Neural cell (in vitro differentiated cells): ENCODE measurements at regions not wholly inside any gene's neighbourhood (a gene's known extent, or its start where the extent isn't known, plus 50 kb on each side); places are given as distances from the start of the nearest gene placed in this dataset.

ENCODE experiments used
- H2AFZ ChIP-seq: fragments of 200-600, 300-800 bp; sonication (generic), shearing (Covaris generic); 2 replicates; pipeline ENCODE4 v1.6.0; 2014; ENCODE audit warnings: low read depth, mild to moderate bottlenecking, antibody characterized with exemption, low read length, moderate library complexity
- H3F3A ChIP-seq: fragments of 200-600 bp; shearing (Covaris generic); 2 replicates; pipeline ENCODE4 v1.6.1; 2016; ENCODE audit warnings: mild to moderate bottlenecking, moderate library complexity, mixed read lengths, antibody characterized with exemption, low read length; ENCODE audit not compliant: insufficient read depth, poor library complexity, severe bottlenecking
- H3K27ac ChIP-seq: fragments of 200-600, 300-800 bp; sonication (generic), shearing (Covaris generic); 2 replicates; pipeline ENCODE4 v1.5.1; 2014; ENCODE audit warnings: mild to moderate bottlenecking, low read length, moderate library complexity
- H3K27me3 ChIP-seq: fragments of 300-800, 200-600 bp; sonication (generic), shearing (Covaris generic); 2 replicates; pipeline ENCODE4 v1.6.0; 2014; ENCODE audit warnings: mild to moderate bottlenecking, low read depth, low read length, moderate library complexity; ENCODE audit not compliant: insufficient read depth
- H3K36me3 ChIP-seq: fragments of 300-800, 200-600 bp; sonication (generic), shearing (Covaris generic); 2 replicates; pipeline ENCODE4 v1.5.1; 2014; ENCODE audit warnings: mild to moderate bottlenecking, antibody characterized with exemption, low read length, moderate library complexity; ENCODE audit not compliant: insufficient read depth
- H3K4me2 ChIP-seq: fragments of 300-800, 200-600 bp; sonication (generic), shearing (Covaris generic); 2 replicates; pipeline ENCODE4 v1.6.0; 2014; ENCODE audit warnings: mild to moderate bottlenecking, low read length
- H3K4me3 ChIP-seq: fragments of 300-800, 200-600 bp; sonication (generic), shearing (Covaris generic); 2 replicates; pipeline ENCODE4 v1.5.1; 2014; ENCODE audit warnings: mild to moderate bottlenecking, low read length, moderate library complexity
- H3K79me2 ChIP-seq: fragments of 200-600 bp; shearing (Covaris generic); replicated peaks from 2 replicates; pipeline ENCODE4 v1.6.0; 2014; ENCODE audit warnings: mild to moderate bottlenecking, low read length, moderate library complexity; ENCODE audit not compliant: insufficient read depth
- H3K9ac ChIP-seq: fragments of 300-800, 200-600 bp; sonication (generic), shearing (Covaris generic); 2 replicates; pipeline ENCODE4 v1.6.1; 2016; ENCODE audit warnings: mild to moderate bottlenecking, low read length, mixed read lengths
- H3K9me2 ChIP-seq: fragments of 200-600 bp; shearing (Covaris generic); 2 replicates; pipeline ENCODE4 v1.6.1; 2016; ENCODE audit warnings: mild to moderate bottlenecking, low read length, mixed read lengths; ENCODE audit not compliant: insufficient read depth
- H3K9me3 ChIP-seq: fragments of 200-600, 300-800 bp; sonication (generic), shearing (Covaris generic); 2 replicates; pipeline ENCODE4 v1.6.1; 2016; ENCODE audit warnings: mild to moderate bottlenecking, mixed run types, low read length, moderate library complexity, mixed read lengths
- H4K20me1 ChIP-seq: fragments of 200-600 bp; shearing (Covaris generic); 2 replicates; pipeline ENCODE4 v1.6.1; 2016; ENCODE audit warnings: mild to moderate bottlenecking, mixed run types; ENCODE audit not compliant: insufficient read depth
- CTCF ChIP-seq: fragments of 450-650 bp; IDR thresholded peaks from 2 replicates; pipeline ENCODE4 v1.5.1; 2014; ENCODE audit warnings: antibody characterized with exemption, mild to moderate bottlenecking, moderate library complexity; ENCODE audit not compliant: poor library complexity, severe bottlenecking
- EP300 ChIP-seq: fragments of 450-650 bp; conservative IDR thresholded peaks from 2 replicates; pipeline ENCODE4 v1.6.1; 2014; ENCODE audit warnings: antibody characterized with exemption, mild to moderate bottlenecking, moderate library complexity; ENCODE audit not compliant: poor library complexity, severe bottlenecking
- EZH2 ChIP-seq: fragments of 200-600, 300-800 bp; shearing (Covaris generic), sonication (generic); IDR thresholded peaks from 2 replicates; pipeline ENCODE4 v1.6.1; 2014; ENCODE audit warnings: antibody characterized with exemption, low read length, borderline replicate concordance, mild to moderate bottlenecking; ENCODE audit not compliant: insufficient read depth, poor library complexity, severe bottlenecking
- MXI1 ChIP-seq: fragments of 450-650 bp; conservative IDR thresholded peaks from 2 replicates; pipeline ENCODE4 v1.6.1; 2014; ENCODE audit warnings: antibody characterized with exemption, mild to moderate bottlenecking; ENCODE audit not compliant: poor library complexity, severe bottlenecking
- POLR2AphosphoS5 ChIP-seq: IDR thresholded peaks from 2 replicates; pipeline ENCODE4 v1.6.1; 2012
- RAD21 ChIP-seq: fragments of 450-650 bp; conservative IDR thresholded peaks from 2 replicates; pipeline ENCODE4 v1.6.1; 2014; ENCODE audit warnings: antibody characterized with exemption, mild to moderate bottlenecking, moderate library complexity
- REST ChIP-seq: IDR thresholded peaks from 2 replicates; pipeline ENCODE4 v1.6.1; 2012; ENCODE audit warnings: borderline replicate concordance
- SMC3 ChIP-seq: fragments of 450-650 bp; conservative IDR thresholded peaks from 2 replicates; pipeline ENCODE4 v1.6.1; 2014; ENCODE audit warnings: antibody characterized with exemption, mild to moderate bottlenecking, moderate library complexity; ENCODE audit not compliant: poor library complexity
- TAF1 ChIP-seq: IDR thresholded peaks from 2 replicates; pipeline ENCODE4 v1.6.1; 2012; ENCODE audit warnings: low read depth

- TF ChIP-seq REST (no peak), EP300 (no peak), POLR2AphosphoS5 (no peak), RAD21 (no peak)
- H3K4me3 ChIP-seq, result no peak overlapping the region
- H3F3A ChIP-seq, result no peaks in the 10 kb centered on the region
- H3K9me2 ChIP-seq, result no peaks in the 10 kb centered on the region
- no peaks in the 10 kb centered on the region for H3K36me3 ChIP-seq
- H4K20me1 ChIP-seq, result no peaks in the 10 kb centered on the region
- no peaks in the 10 kb centered on the region for H3K27me3 ChIP-seq
- H3K9ac ChIP-seq, result no peak overlapping the region
- H3K27ac ChIP-seq, result no peak overlapping the region
- no peaks in the 10 kb centered on the region for H3K79me2 ChIP-seq
- H2AFZ ChIP-seq, result no peak overlapping the region
- H3K9me3 ChIP-seq, result peaks cover 4% of the 10 kb centered on the region
- no peak overlapping the region for H3K4me2 ChIP-seq
These were observed 306.5 kb upstream of the TNRC6C start for GRCh38 chr17:77651988-77652387.

GRCh38 chr17:77654296-77654695, 304.2 kb upstream of the TNRC6C start:
- Histone ChIP-seq H3F3A (no peaks in the 10 kb centered on the region), H4K20me1 (no peaks in the 10 kb centered on the region), H3K27me3 (no peaks in the 10 kb centered on the region), H3K9ac (no peak overlapping the region), H3K4me3 (no peak overlapping the region), H3K27ac (no peak overlapping the region), H3K9me2 (no peaks in the 10 kb centered on the region), H3K36me3 (no peaks in the 10 kb centered on the region), H2AFZ (no peak overlapping the region), H3K9me3 (no peaks in the 10 kb centered on the region), H3K79me2 (no peaks in the 10 kb centered on the region), H3K4me2 (no peak overlapping the region)
- no peak for TF ChIP-seq REST
- TF ChIP-seq MXI1, result no peak
- TF ChIP-seq RAD21, result no peak
- no peak for TF ChIP-seq SMC3
- no peak for TF ChIP-seq CTCF
- TF ChIP-seq TAF1, result no peak
- TF ChIP-seq EP300, result no peak
- TF ChIP-seq POLR2AphosphoS5, result no peak
- TF ChIP-seq EZH2, result no peak
